NCI-H1092 treated with DMSO at 0.1 percent for 48 hours (cell line): ENCODE measurements at regions not wholly inside any gene's neighbourhood (a gene's known extent, or its start where the extent isn't known, plus 50 kb on each side); places are given as distances from the start of the nearest gene placed in this dataset.
"Not testable (repeated sequence)": the region's sequence is repeated elsewhere in the genome, so short reads cannot be mapped to it uniquely, and the experiment has no call there.

Experiments used
- DNase-seq: peaks from one replicate; lab custom pipeline; 2025; lab: John Stamatoyannopoulos, UW

- DNase-seq, result peak; percentile 86
These were observed 139.4 kb downstream of the ID4 start for GRCh38 chr6:19976411-19977129.

- DNase-seq, result no peak
These were observed 141.9 kb downstream of the ID4 start for GRCh38 chr6:19979059-19979458.

- DNase-seq, result no peak
These were observed 142.8 kb downstream of the ID4 start for GRCh38 chr6:19979986-19980385.

- DNase-seq, result no peak
These were observed 146.2 kb downstream of the ID4 start for GRCh38 chr6:19983374-19983773.

- no peak for DNase-seq
These were observed 149.7 kb downstream of the ID4 start for GRCh38 chr6:19986691-19987438.

GRCh38 chr6:19988555-19988954 lies 151.4 kb downstream of the ID4 start:
- DNase-seq, result no peak

- no peak for DNase-seq
These were observed 154.0 kb downstream of the ID4 start for GRCh38 chr6:19991176-19991575.

- no peak for DNase-seq
These were observed 157.7 kb downstream of the ID4 start for GRCh38 chr6:19994909-19995308.

- no peak for DNase-seq
These were observed 158.5 kb downstream of the ID4 start for GRCh38 chr6:19995575-19996257.

- no peak for DNase-seq
These were observed 159.9 kb downstream of the ID4 start for GRCh38 chr6:19997104-19997503.

GRCh38 chr6:19998541-19998940 lies 161.4 kb downstream of the ID4 start:
- DNase-seq, result no peak

- DNase-seq, result no peak
These were observed 162.4 kb downstream of the ID4 start for GRCh38 chr6:19999319-20000191.

- DNase-seq, result no peak
These were observed 164.1 kb downstream of the ID4 start for GRCh38 chr6:20001286-20001685.

GRCh38 chr6:20006037-20006436 lies 168.9 kb downstream of the ID4 start:
- DNase-seq, result no peak

- no peak for DNase-seq
These were observed 171.0 kb downstream of the ID4 start for GRCh38 chr6:20008131-20008530.

- no peak for DNase-seq
These were observed 176.1 kb downstream of the ID4 start for GRCh38 chr6:20013066-20013861.

GRCh38 chr6:20014508-20014907 lies 177.3 kb downstream of the ID4 start:
- DNase-seq, result no peak

- DNase-seq, result no peak
These were observed 183.4 kb downstream of the ID4 start for GRCh38 chr6:20020526-20020925.

GRCh38 chr6:20021795-20022194 lies 184.6 kb downstream of the ID4 start:
- no peak for DNase-seq

- DNase-seq, result not testable (repeated sequence)
These were observed 186.6 kb downstream of the ID4 start for GRCh38 chr6:20023549-20024315.

GRCh38 chr6:20024316-20024673 lies 187.1 kb downstream of the ID4 start:
- DNase-seq, result no peak
